ENCODE measurements at regions not wholly inside any gene's neighbourhood (a gene's known extent, or its start where the extent isn't known, plus 50 kb on each side); places are given as distances from the start of the nearest gene placed in this dataset.
A peak's percentile ranks its signal among the peaks of the same experiment; 100 is the strongest.

- no peak overlapping the region for H2BK120ac ChIP-seq (replicated peaks; ENCODE audit: low read depth, low read length)
- CTCF ChIA-PET (ENCODE audit: partially characterized antibody), result interaction anchor here (0.6 to 5.0 kb wide), 15 partner anchors 10 to 661 kb away, joined by 3 to 25 read pairs (median 3); no protein-coding TSS in a partner anchor
These were observed 155.0 kb downstream of the TUSC7 start for GRCh38 chr3:116864590-116864927.

More at GRCh38 chr3:116864590-116864927, 155.0 kb downstream of the TUSC7 start:
- Histone ChIP-seq H3K27me3 (replicated peaks in 1 of 4; ENCODE audit: control insufficient read depth in 3 of 4, extremely low read depth in 1 of 4, insufficient read depth in 3 of 4, low read length in 3 of 4) (no peaks in the 10 kb centered on the region), H3K4ac (replicated peaks; ENCODE audit: insufficient read length, low read depth, low read length) (no peak overlapping the region), H3K4me1 (replicated peaks in 1 of 4; ENCODE audit: control insufficient read depth in 3 of 4, insufficient read depth in 4 of 4, low read length in 3 of 4) (peaks cover 7 to 13% (median 9%) of the 10 kb centered on the region in 4 experiments; a peak in 5 of 7 replicates), H2BK20ac (ENCODE audit: low read length) (no peak overlapping the region), H3K4me2 (ENCODE audit: insufficient read depth in 1 of 2, low read depth in 2 of 2, low read length in 2 of 2) (peak overlapping the region; percentile 65 to 69), H4K8ac (ENCODE audit: extremely low read depth, insufficient read depth, low read length) (no peak overlapping the region), H3K4me3 (ENCODE audit: extremely low read depth in 1 of 4, insufficient read depth in 2 of 4, low read depth in 3 of 4, low read length in 4 of 4) (peak overlapping the region in 2 of 4 experiments; percentile 43 to 56; a peak in 3 of 8 replicates), H2BK12ac (ENCODE audit: low read depth, low read length) (peak overlapping the region; percentile 63; the same call in 1 of the 2 replicates), H2BK15ac (ENCODE audit: low read length) (no peak overlapping the region), H2BK5ac (ENCODE audit: low read depth, low read length) (no peak overlapping the region), H2AFZ (ENCODE audit: low read length) (no peak overlapping the region), H3K18ac (ENCODE audit: extremely low read depth, low read length) (no peak overlapping the region), H3K27ac (ENCODE audit: low read depth, low read length) (no peak overlapping the region), H3K23ac (ENCODE audit: insufficient read length) (no peak overlapping the region), H4K91ac (replicated peaks; ENCODE audit: insufficient read length, low read length) (no peak overlapping the region), H3K36me3 (ENCODE audit: control insufficient read depth in 2 of 4, insufficient read depth in 4 of 4, low read length in 3 of 4) (no peaks in the 10 kb centered on the region), H3K14ac (ENCODE audit: insufficient read length) (no peak overlapping the region), H3K9me3 (ENCODE audit: insufficient read depth in 2 of 2, low read depth in 1 of 2, low read length in 1 of 2) (no peaks in the 10 kb centered on the region), H4K20me1 (replicated peaks in 1 of 2; ENCODE audit: control insufficient read depth in 1 of 2, insufficient read depth in 2 of 2, low read length in 2 of 2) (no peaks in the 10 kb centered on the region), H2AK5ac (ENCODE audit: low read depth, low read length) (no peak overlapping the region), H3K79me1 (ENCODE audit: low read depth, low read length) (no peaks in the 10 kb centered on the region), H3K9ac (replicated peaks in 1 of 4; ENCODE audit: extremely low read depth in 1 of 4, low read depth in 3 of 4, low read length in 3 of 4) (0 out of 7 replicates have a peak overlapping the region, but pooled peaks of 1 of the 4 experiments have one; percentile 29), H3K56ac (replicated peaks; ENCODE audit: insufficient read length, low read depth, low read length) (no peak overlapping the region), H3K23me2 (ENCODE audit: low read depth, low read length) (peaks cover 3% of the 10 kb centered on the region; the same call in 1 of the 2 replicates), H4K5ac (ENCODE audit: insufficient read length, low read depth, low read length) (no peak overlapping the region), H3K79me2 (ENCODE audit: control insufficient read depth in 1 of 2, insufficient read depth in 2 of 2, low read length in 2 of 2) (no peaks in the 10 kb centered on the region)
- no peak for DNase-seq (ENCODE audit: low read depth in 1 of 2, low spot score in 2 of 2)
- 41% methylated on average over 7 of the region's 7 CpGs; no CpG with 5 or more reads in 1 of the 2 experiments for WGBS, 2 experiments (ENCODE audit: extremely low coverage in 1 of 2, insufficient coverage in 1 of 2, insufficient read length in 1 of 2, insufficient replicate concordance in 2 of 2, low coverage in 1 of 2, low lambda C conversion rate in 2 of 2, missing lambda C conversion rate in 1 of 2)
- POLR2A ChIA-PET (ENCODE audit: partially characterized antibody), result no interaction called here
- TF ChIP-seq TEAD4 (IDR thresholded peaks at IDR 0.05; ENCODE audit: low read depth, low read length), result no peak
- TF ChIP-seq RBBP5 (IDR thresholded peaks at IDR 0.05; ENCODE audit: borderline replicate concordance, low read depth, low read length), result no peak
- TF ChIP-seq KDM4A (IDR thresholded peaks at IDR 0.05; ENCODE audit: low read depth, low read length, severe bottlenecking), result no peak
- TF ChIP-seq TBP (IDR thresholded peaks at IDR 0.05; ENCODE audit: low read depth, low read length), result no peak
- TF ChIP-seq PHF8 (conservative IDR thresholded peaks at IDR 0.05; ENCODE audit: low read depth, low read length), result no peak
- no peak for TF ChIP-seq NRF1 (IDR thresholded peaks at IDR 0.05; ENCODE audit: low read depth, low read length)
- no peak for TF ChIP-seq EP300 (IDR thresholded peaks at IDR 0.05; ENCODE audit: borderline replicate concordance in 1 of 2, low read depth in 2 of 2, low read length in 2 of 2)
- TF ChIP-seq SP1 (IDR thresholded peaks at IDR 0.05; ENCODE audit: low read depth, low read length), result no peak
- no peak for FAIRE-seq
